Vagina (tissue), 2 donors: ENCODE measurements at regions not wholly inside any gene's neighbourhood (a gene's known extent, or its start where the extent isn't known, plus 50 kb on each side); places are given as distances from the start of the nearest gene placed in this dataset.
"Not testable (repeated sequence)": the region's sequence is repeated elsewhere in the genome, so short reads cannot be mapped to it uniquely, and the experiment has no call there.

Experiments used
- DNase-seq, 2 donors: peaks; one replicate each; pipeline ENCODE4 v3.0.0-alpha.2; 2017; ENCODE audit errors: extremely low spot score in 2 of 2
- H3K27ac ChIP-seq: fragments of 200-600 bp; sonication (generic); one replicate; pipeline ENCODE4 v1.5.1; 2019
- H3K27me3 ChIP-seq: fragments of 200-600 bp; sonication (generic); one replicate; pipeline ENCODE4 v1.5.1; 2019
- H3K36me3 ChIP-seq, 2 donors: fragments of 200-600 bp; sonication (generic); one replicate each; pipeline ENCODE4 v1.5.1; 2017 to 2019
- H3K4me1 ChIP-seq: fragments of 200-600 bp; sonication (generic); one replicate; pipeline ENCODE4 v1.5.1; 2019
- H3K4me3 ChIP-seq, 2 donors: fragments of 200-600 bp; sonication (generic); 1 replicate in 1 of 2; 2 replicates in 1 of 2; pipeline ENCODE4 v1.5.1; 2016 to 2019
- H3K9me3 ChIP-seq: fragments of 200-600 bp; sonication (generic); one replicate; pipeline ENCODE4 v1.5.1; 2019
- CTCF ChIP-seq, 3 experiments: fragments of 450-650 bp in 2 of 3; fragments of 200-600 bp in 1 of 3; sonication (generic) in 1 of 3; IDR thresholded peaks; one replicate each; pipeline ENCODE4 v1.5.1; 2017 to 2019; ENCODE audit warnings: antibody characterized with exemption in 3 of 3, mild to moderate bottlenecking in 2 of 3, moderate library complexity in 2 of 3
- POLR2A ChIP-seq, 2 donors: fragments of 450-650 bp; IDR thresholded peaks; one replicate each; pipeline ENCODE4 v1.6.1; 2017; ENCODE audit warnings: antibody characterized with exemption in 2 of 2, mild to moderate bottlenecking in 2 of 2, moderate library complexity in 2 of 2
- POLR2AphosphoS5 ChIP-seq, 2 donors: sonication (generic); formaldehyde crosslinking; IDR thresholded peaks; one replicate each; pipeline ENCODE4 v1.9.0; 2017; ENCODE audit warnings: antibody characterized with exemption in 2 of 2, mild to moderate bottlenecking in 2 of 2, low read depth in 1 of 2; ENCODE audit not compliant: insufficient read depth in 1 of 2
- intact Hi-C: fragments of 100-400 bp; cut with DNase I; formaldehyde crosslinking; loops from one replicate; pipeline ENCODE4 v1.15.1; 2023

DNA sequence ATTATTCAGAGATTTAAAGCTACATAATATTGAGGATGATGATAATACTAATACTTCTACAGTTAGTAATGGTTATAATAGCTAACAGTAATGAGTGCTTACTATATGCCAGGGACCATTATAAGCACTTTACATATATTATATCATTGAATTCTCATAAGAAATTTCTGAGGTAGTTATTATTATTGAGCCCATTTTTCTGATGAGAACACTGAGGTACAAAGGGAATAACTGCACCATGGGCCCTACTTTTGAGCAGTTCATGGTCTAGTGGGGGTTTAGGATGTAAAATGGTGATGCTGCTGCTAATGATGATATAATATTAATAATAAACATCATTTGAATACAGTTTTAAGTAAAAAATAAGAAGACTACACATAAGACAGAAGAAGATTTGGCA is 64.2 kb upstream of the SPDL1 start:
- DNase-seq = no peak

GRCh38 chr5:169518779-169519178 is 64.8 kb upstream of the SPDL1 start:
- H3K27ac ChIP-seq, DNase-seq, H3K36me3 ChIP-seq, H3K4me1 ChIP-seq, H3K9me3 ChIP-seq, intact Hi-C loops, H3K27me3 ChIP-seq, H3K4me3 ChIP-seq: not testable (repeated sequence)

More for the DNA sequence above, 64.2 kb upstream of the SPDL1 start:
- no peaks in the 10 kb centered on the region for H3K4me1 ChIP-seq
- H3K27me3 ChIP-seq = no peaks in the 10 kb centered on the region
- intact Hi-C loops = no loop called here
- H3K27ac ChIP-seq = no peak overlapping the region
- no peaks in the 10 kb centered on the region for H3K36me3 ChIP-seq
- TF ChIP-seq POLR2AphosphoS5 (IDR thresholded peaks at IDR 0.05; ENCODE audit: insufficient read depth in 1 of 2, low read depth in 1 of 2) (no peak), POLR2A (IDR thresholded peaks at IDR 0.05) (no peak), CTCF (IDR thresholded peaks at IDR 0.05) (no peak)
- peaks cover 6% of the 10 kb centered on the region for H3K9me3 ChIP-seq
- no peak overlapping the region for H3K4me3 ChIP-seq

GRCh38 chr5:169512385-169512784 is 71.2 kb upstream of the SPDL1 start:
- no peak for DNase-seq
- intact Hi-C loops = no loop called here

GRCh38 chr5:169511708-169512107 is 71.9 kb upstream of the SPDL1 start:
- TF ChIP-seq POLR2AphosphoS5 (IDR thresholded peaks at IDR 0.05; ENCODE audit: insufficient read depth in 1 of 2, low read depth in 1 of 2) (no peak), POLR2A (IDR thresholded peaks at IDR 0.05) (no peak), CTCF (IDR thresholded peaks at IDR 0.05) (no peak)
- Histone ChIP-seq H3K9me3 (no peaks in the 10 kb centered on the region), H3K27ac (no peak overlapping the region), H3K4me3 (no peak overlapping the region), H3K27me3 (no peaks in the 10 kb centered on the region), H3K4me1 (no peaks in the 10 kb centered on the region), H3K36me3 (no peaks in the 10 kb centered on the region)
- intact Hi-C loops = no loop called here
- DNase-seq = no peak

More at GRCh38 chr5:169512385-169512784, 71.2 kb upstream of the SPDL1 start:
- Histone ChIP-seq H3K4me1 (no peaks in the 10 kb centered on the region), H3K27ac (no peak overlapping the region), H3K27me3 (no peaks in the 10 kb centered on the region), H3K36me3 (no peaks in the 10 kb centered on the region), H3K4me3 (no peak overlapping the region), H3K9me3 (no peaks in the 10 kb centered on the region)
- TF ChIP-seq POLR2AphosphoS5 (IDR thresholded peaks at IDR 0.05; ENCODE audit: insufficient read depth in 1 of 2, low read depth in 1 of 2) = no peak
- no peak for TF ChIP-seq CTCF (IDR thresholded peaks at IDR 0.05)
- TF ChIP-seq POLR2A (IDR thresholded peaks at IDR 0.05) = no peak

DNA sequence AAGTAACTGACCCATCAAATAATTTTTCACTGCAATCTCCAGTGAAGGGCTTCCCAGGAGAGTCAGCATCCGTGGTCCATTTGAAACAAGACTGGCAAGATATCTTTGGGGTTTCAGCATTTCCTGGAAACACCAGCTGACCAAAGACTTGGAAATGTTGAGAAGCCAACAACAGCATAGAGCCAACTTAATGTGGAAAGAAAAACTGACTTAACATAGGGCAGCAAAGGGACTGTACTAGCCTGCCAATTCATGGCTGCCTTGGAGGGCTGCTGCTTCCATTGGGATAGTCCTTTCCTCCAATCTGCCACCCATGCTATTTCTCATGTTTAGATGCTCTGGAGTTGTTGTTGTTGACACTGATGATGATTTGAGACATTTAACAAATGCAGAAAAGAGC is 76.5 kb upstream of the SPDL1 start:
- H3K9me3 ChIP-seq = no peaks in the 10 kb centered on the region
- no peaks in the 10 kb centered on the region for H3K27me3 ChIP-seq
- no peaks in the 10 kb centered on the region for H3K36me3 ChIP-seq
- DNase-seq = no peak
- no peak overlapping the region for H3K27ac ChIP-seq
- H3K4me3 ChIP-seq = no peak overlapping the region
- intact Hi-C loops = no loop called here
- H3K4me1 ChIP-seq = no peaks in the 10 kb centered on the region
- TF ChIP-seq CTCF (IDR thresholded peaks at IDR 0.05) (no peak), POLR2A (IDR thresholded peaks at IDR 0.05) (no peak), POLR2AphosphoS5 (IDR thresholded peaks at IDR 0.05; ENCODE audit: insufficient read depth in 1 of 2, low read depth in 1 of 2) (no peak)

DNA sequence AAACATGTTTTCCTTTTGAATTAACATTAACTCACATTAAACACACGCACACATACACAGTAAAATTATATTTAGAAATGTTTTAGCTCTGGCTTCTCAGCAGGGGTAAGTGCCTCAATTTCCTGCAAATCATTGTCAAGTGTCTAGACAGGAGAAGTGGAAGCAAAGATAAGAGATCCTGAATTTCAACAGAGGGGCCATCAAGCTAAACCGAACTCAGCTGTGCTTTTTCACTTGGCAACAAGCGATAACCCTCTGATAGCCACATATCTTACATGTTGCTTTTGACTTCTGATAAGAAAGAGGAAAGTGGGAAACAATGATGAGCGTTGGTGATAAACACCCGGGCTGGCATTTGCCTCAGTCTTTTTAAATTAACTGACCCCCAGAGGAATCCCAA is 79.7 kb upstream of the SPDL1 start:
- no peak overlapping the region for H3K4me3 ChIP-seq
- no peaks in the 10 kb centered on the region for H3K27me3 ChIP-seq
- intact Hi-C loops = no loop called here
- H3K36me3 ChIP-seq = no peaks in the 10 kb centered on the region
- H3K4me1 ChIP-seq = no peaks in the 10 kb centered on the region
- H3K9me3 ChIP-seq = no peaks in the 10 kb centered on the region
- no peak for DNase-seq
- TF ChIP-seq CTCF (IDR thresholded peaks at IDR 0.05) (no peak), POLR2AphosphoS5 (IDR thresholded peaks at IDR 0.05; ENCODE audit: insufficient read depth in 1 of 2, low read depth in 1 of 2) (no peak), POLR2A (IDR thresholded peaks at IDR 0.05) (no peak)
- H3K27ac ChIP-seq = no peak overlapping the region
